ENCODE measurements at regions not wholly inside any gene's neighbourhood (a gene's known extent, or its start where the extent isn't known, plus 50 kb on each side); places are given as distances from the start of the nearest gene placed in this dataset.
"Not testable (repeated sequence)": the region's sequence is repeated elsewhere in the genome, so short reads cannot be mapped to it uniquely, and the experiment has no call there.

GRCh38 chr5:36792560-36793180 is 83.9 kb upstream of the NIPBL start:
- no peaks in the 10 kb centered on the region for H3K36me3 Mint-ChIP-seq
- ChIA-PET POLR2A (no interaction called here), CTCF (no interaction called here)
- Histone ChIP-seq H3K4me3 (ENCODE audit: low read length) (no peak overlapping the region), H3K36me3 (ENCODE audit: control insufficient read depth in 2 of 3, insufficient read depth in 3 of 3, low read length in 3 of 3) (no peaks in the 10 kb centered on the region), H3K4me1 (ENCODE audit: control insufficient read depth in 2 of 2, insufficient read depth in 2 of 2, low read length in 2 of 2) (no peaks in the 10 kb centered on the region), H3K27ac (ENCODE audit: low read depth, low read length) (no peak overlapping the region), H3K9me3 (ENCODE audit: control insufficient read depth in 2 of 3, low read length in 3 of 3) (no peaks in the 10 kb centered on the region), H3K27me3 (ENCODE audit: control insufficient read depth in 2 of 2, insufficient read depth in 2 of 2, low read length in 2 of 2) (peaks cover 0 to 3% of the 10 kb centered on the region in 2 donors)
- ATAC-seq = no peak
- H3K27me3 Mint-ChIP-seq = peaks cover 5 to 33% (median 18%) of the 10 kb centered on the region in 5 donors
- no peak for DNase-seq
- no peaks in the 10 kb centered on the region for H3K4me1 Mint-ChIP-seq
- H3K4me3 Mint-ChIP-seq = no peak overlapping the region
- H3K9me3 Mint-ChIP-seq = no peaks in the 10 kb centered on the region
- H3K27ac Mint-ChIP-seq = no peak overlapping the region
- intact Hi-C loops (cut with micrococcal nuclease) = no loop called here

DNA sequence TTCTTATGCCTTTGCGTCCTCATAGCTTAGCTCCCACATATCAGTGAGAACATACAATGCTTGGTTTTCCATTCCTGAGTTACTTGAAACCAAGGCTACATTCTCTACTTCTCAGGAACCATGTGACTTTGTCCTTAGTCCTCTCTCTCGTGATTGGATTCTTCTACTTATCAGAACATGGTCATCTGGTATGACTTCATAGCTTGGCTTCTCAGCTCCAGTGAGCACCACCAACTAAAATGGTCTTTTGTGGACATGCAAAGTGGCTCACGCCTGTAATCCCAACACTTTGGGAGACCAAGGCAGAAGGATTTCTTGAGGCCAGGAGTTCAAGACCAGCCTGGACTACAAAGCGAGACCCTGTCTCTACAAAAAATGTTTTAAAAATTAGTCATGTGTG is 81.2 kb upstream of the NIPBL start:
- intact Hi-C loops (cut with micrococcal nuclease) = no loop called here
- Histone ChIP-seq H3K27me3 (ENCODE audit: control insufficient read depth in 2 of 2, insufficient read depth in 2 of 2, low read length in 2 of 2) (no peaks in the 10 kb centered on the region), H3K36me3 (ENCODE audit: control insufficient read depth in 2 of 3, insufficient read depth in 3 of 3, low read length in 3 of 3) (no peaks in the 10 kb centered on the region), H3K4me1 (ENCODE audit: control insufficient read depth in 2 of 2, insufficient read depth in 2 of 2, low read length in 2 of 2) (no peaks in the 10 kb centered on the region), H3K4me3 (ENCODE audit: low read length) (no peak overlapping the region), H3K9me3 (ENCODE audit: control insufficient read depth in 2 of 3, low read length in 3 of 3) (no peaks in the 10 kb centered on the region), H3K27ac (ENCODE audit: low read depth, low read length) (no peak overlapping the region)
- H3K27me3 Mint-ChIP-seq = peaks cover 5 to 32% (median 18%) of the 10 kb centered on the region in 5 donors
- no peak for DNase-seq
- ATAC-seq = no peak
- no peaks in the 10 kb centered on the region for H3K4me1 Mint-ChIP-seq
- ChIA-PET POLR2A (no interaction called here), CTCF (no interaction called here)
- no peaks in the 10 kb centered on the region for H3K36me3 Mint-ChIP-seq
- no peak overlapping the region for H3K27ac Mint-ChIP-seq
- H3K4me3 Mint-ChIP-seq = no peak overlapping the region
- H3K9me3 Mint-ChIP-seq = no peaks in the 10 kb centered on the region

DNA sequence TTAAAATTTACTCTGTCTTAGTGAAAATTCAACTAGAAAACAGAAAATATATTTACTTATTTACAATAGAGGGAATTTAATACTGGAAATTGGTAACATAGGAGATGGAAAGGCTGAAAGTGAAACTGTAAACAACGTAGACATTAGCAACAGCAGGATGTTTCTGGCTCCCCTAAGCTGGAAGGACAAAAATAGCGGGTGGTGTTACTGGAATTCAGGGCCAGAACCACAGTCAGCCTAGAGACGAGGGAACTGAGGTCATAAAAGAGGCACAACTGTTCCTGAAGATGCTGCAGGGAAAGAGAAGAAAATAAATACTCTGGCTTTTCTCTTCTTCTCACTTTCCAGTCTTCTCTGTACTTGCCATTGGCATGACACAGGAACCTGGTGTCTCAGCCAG is 80.4 kb upstream of the NIPBL start:
- no peak overlapping the region for H3K4me3 Mint-ChIP-seq

GRCh38 chr5:36801523-36801922 is 75.0 kb upstream of the NIPBL start:
- H3K36me3 Mint-ChIP-seq = no peaks in the 10 kb centered on the region
- H3K9me3 Mint-ChIP-seq = no peaks in the 10 kb centered on the region
- CTCF ChIA-PET = no interaction called here
- H3K4me3 Mint-ChIP-seq = no peak overlapping the region
- H3K27ac Mint-ChIP-seq = no peak overlapping the region
- no peak for ATAC-seq
- H3K27me3 Mint-ChIP-seq = peaks cover 0 to 20% (median 0%) of the 10 kb centered on the region in 5 donors
- intact Hi-C loops (cut with micrococcal nuclease) = no loop called here
- no peak overlapping the region for H3K27ac ChIP-seq (ENCODE audit: low read depth, low read length)
- H3K4me1 ChIP-seq (ENCODE audit: control insufficient read depth in 2 of 2, insufficient read depth in 2 of 2, low read length in 2 of 2) = no peaks in the 10 kb centered on the region
- H3K36me3 ChIP-seq (ENCODE audit: control insufficient read depth in 2 of 3, insufficient read depth in 3 of 3, low read length in 3 of 3) = no peaks in the 10 kb centered on the region
- POLR2A ChIA-PET = no interaction called here
- H3K9me3 ChIP-seq (ENCODE audit: control insufficient read depth in 2 of 3, low read length in 3 of 3) = no peaks in the 10 kb centered on the region
- no peaks in the 10 kb centered on the region for H3K4me1 Mint-ChIP-seq
- H3K27me3 ChIP-seq (ENCODE audit: control insufficient read depth in 2 of 2, insufficient read depth in 2 of 2, low read length in 2 of 2) = no peaks in the 10 kb centered on the region
- no peak overlapping the region for H3K4me3 ChIP-seq (ENCODE audit: low read length)
- no peak for DNase-seq

More for the DNA sequence above, 80.4 kb upstream of the NIPBL start:
- DNase-seq (no peak), ATAC-seq (no peak)
- no peaks in the 10 kb centered on the region for H3K4me1 ChIP-seq (ENCODE audit: control insufficient read depth in 2 of 2, insufficient read depth in 2 of 2, low read length in 2 of 2)
- no peaks in the 10 kb centered on the region for H3K27me3 ChIP-seq (ENCODE audit: control insufficient read depth in 2 of 2, insufficient read depth in 2 of 2, low read length in 2 of 2)
- Mint-ChIP-seq H3K9me3 (no peaks in the 10 kb centered on the region), H3K36me3 (no peaks in the 10 kb centered on the region), H3K4me1 (no peaks in the 10 kb centered on the region), H3K27me3 (peaks cover 5 to 28% (median 11%) of the 10 kb centered on the region in 5 donors), H3K27ac (no peak overlapping the region)
- H3K36me3 ChIP-seq (ENCODE audit: control insufficient read depth in 2 of 3, insufficient read depth in 3 of 3, low read length in 3 of 3) = no peaks in the 10 kb centered on the region
- no peaks in the 10 kb centered on the region for H3K9me3 ChIP-seq (ENCODE audit: control insufficient read depth in 2 of 3, low read length in 3 of 3)
- ChIA-PET CTCF (no interaction called here), POLR2A (no interaction called here)
- no peak overlapping the region for H3K27ac ChIP-seq (ENCODE audit: low read depth, low read length)
- no peak overlapping the region for H3K4me3 ChIP-seq (ENCODE audit: low read length)
- intact Hi-C loops (cut with micrococcal nuclease) = no loop called here

DNA sequence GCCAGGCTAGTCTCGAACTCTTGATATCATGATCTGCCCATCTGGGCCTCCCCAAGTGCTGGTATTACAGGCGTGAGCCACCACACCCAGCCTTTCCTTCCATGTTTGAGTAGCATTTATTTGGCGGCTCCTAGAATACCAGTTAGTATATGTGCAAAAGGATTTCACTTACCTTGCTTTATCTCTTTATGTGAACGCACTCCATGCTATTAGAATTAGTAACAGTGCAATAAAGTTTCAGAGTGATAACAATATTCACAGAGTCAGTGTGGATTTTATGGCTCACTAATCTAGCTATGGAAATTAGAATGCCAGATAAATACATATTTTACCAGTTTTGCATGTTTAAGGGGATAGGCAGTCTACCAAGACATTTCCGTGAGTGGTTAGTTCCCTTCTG is 74.4 kb upstream of the NIPBL start:
- Histone ChIP-seq H3K4me1 (ENCODE audit: control insufficient read depth in 2 of 2, insufficient read depth in 2 of 2, low read length in 2 of 2) (no peaks in the 10 kb centered on the region), H3K27ac (ENCODE audit: low read depth, low read length) (no peak overlapping the region), H3K27me3 (ENCODE audit: control insufficient read depth in 2 of 2, insufficient read depth in 2 of 2, low read length in 2 of 2) (no peaks in the 10 kb centered on the region), H3K4me3 (ENCODE audit: low read length) (no peak overlapping the region), H3K36me3 (ENCODE audit: control insufficient read depth in 2 of 3, insufficient read depth in 3 of 3, low read length in 3 of 3) (no peaks in the 10 kb centered on the region), H3K9me3 (ENCODE audit: control insufficient read depth in 2 of 3, low read length in 3 of 3) (no peaks in the 10 kb centered on the region)
- no peaks in the 10 kb centered on the region for H3K4me1 Mint-ChIP-seq
- no peaks in the 10 kb centered on the region for H3K9me3 Mint-ChIP-seq
- intact Hi-C loops (cut with micrococcal nuclease) = no loop called here
- no peak overlapping the region for H3K27ac Mint-ChIP-seq
- ATAC-seq (no peak), DNase-seq (no peak)
- H3K4me3 Mint-ChIP-seq = no peak overlapping the region
- H3K27me3 Mint-ChIP-seq = peaks cover 0 to 15% (median 0%) of the 10 kb centered on the region in 5 donors
- ChIA-PET POLR2A (no interaction called here), CTCF (no interaction called here)
- H3K36me3 Mint-ChIP-seq = no peaks in the 10 kb centered on the region

- DNase-seq; POLR2A ChIA-PET; H3K4me3 Mint-ChIP-seq; H3K27ac Mint-ChIP-seq; intact Hi-C loops (cut with micrococcal nuclease); H3K9me3 ChIP-seq (ENCODE audit: control insufficient read depth in 2 of 3, low read length in 3 of 3); H3K4me3 ChIP-seq (ENCODE audit: low read length); ATAC-seq; H3K9me3 Mint-ChIP-seq; H3K27ac ChIP-seq (ENCODE audit: low read depth, low read length); CTCF ChIA-PET; H3K4me1 ChIP-seq (ENCODE audit: control insufficient read depth in 2 of 2, insufficient read depth in 2 of 2, low read length in 2 of 2); H3K36me3 ChIP-seq (ENCODE audit: control insufficient read depth in 2 of 3, insufficient read depth in 3 of 3, low read length in 3 of 3); H3K4me1 Mint-ChIP-seq; H3K27me3 ChIP-seq (ENCODE audit: control insufficient read depth in 2 of 2, insufficient read depth in 2 of 2, low read length in 2 of 2); H3K36me3 Mint-ChIP-seq: not testable (repeated sequence)
- H3K27me3 Mint-ChIP-seq = peaks cover 0 to 25% (median 5%) of the 10 kb centered on the region in 5 donors
These were observed 63.3 kb upstream of the NIPBL start for GRCh38 chr5:36813249-36813648.

GRCh38 chr5:36815871-36816270 is 60.7 kb upstream of the NIPBL start:
- intact Hi-C loops (cut with micrococcal nuclease) = no loop called here
- CTCF ChIA-PET = no interaction called here
- H3K4me1 ChIP-seq (ENCODE audit: control insufficient read depth in 2 of 2, insufficient read depth in 2 of 2, low read length in 2 of 2) = no peaks in the 10 kb centered on the region
- Mint-ChIP-seq H3K27me3 (peaks cover 0 to 25% (median 9%) of the 10 kb centered on the region in 5 donors), H3K36me3 (no peaks in the 10 kb centered on the region), H3K4me1 (no peaks in the 10 kb centered on the region), H3K27ac (no peak overlapping the region), H3K4me3 (no peak overlapping the region), H3K9me3 (peaks cover 0 to 5% (median 0%) of the 10 kb centered on the region in 11 donors)
- ATAC-seq (no peak), DNase-seq (no peak)
- POLR2A ChIA-PET = no interaction called here
- H3K27ac ChIP-seq (ENCODE audit: low read depth, low read length) = no peak overlapping the region
- no peaks in the 10 kb centered on the region for H3K9me3 ChIP-seq (ENCODE audit: control insufficient read depth in 2 of 3, low read length in 3 of 3)
- no peaks in the 10 kb centered on the region for H3K36me3 ChIP-seq (ENCODE audit: control insufficient read depth in 2 of 3, insufficient read depth in 3 of 3, low read length in 3 of 3)
- H3K4me3 ChIP-seq (ENCODE audit: low read length) = no peak overlapping the region
- no peaks in the 10 kb centered on the region for H3K27me3 ChIP-seq (ENCODE audit: control insufficient read depth in 2 of 2, insufficient read depth in 2 of 2, low read length in 2 of 2)

Measured in naive thymus-derived CD4-positive, alpha-beta T cell (primary cell).